ENCODE measurements at regions not wholly inside any gene's neighbourhood (a gene's known extent, or its start where the extent isn't known, plus 50 kb on each side); places are given as distances from the start of the nearest gene placed in this dataset.

DNA sequence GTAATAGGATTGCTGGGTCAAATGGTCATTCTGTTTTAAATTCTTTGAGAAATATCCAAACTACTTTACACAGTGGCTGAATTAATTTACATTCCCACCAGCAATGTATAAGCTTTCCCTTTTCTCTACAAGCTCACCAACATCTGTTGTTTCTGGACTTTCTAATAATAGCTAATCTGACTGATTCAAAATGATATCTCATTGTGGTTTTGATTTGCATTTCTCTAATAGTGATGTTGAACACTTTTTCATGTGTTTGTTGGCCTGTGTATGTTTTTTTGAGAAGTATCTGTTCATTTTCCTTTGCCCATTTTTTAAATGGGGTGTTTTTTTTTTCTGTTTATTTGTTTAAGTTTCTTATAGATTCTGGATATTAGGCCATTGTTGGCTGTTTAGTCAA lies 659.0 kb upstream of the GNPDA2 start:
- Histone ChIP-seq H3K27me3 (ENCODE audit: control insufficient read depth in 4 of 4, insufficient read depth in 4 of 4, low read length in 3 of 4) (no peaks in the 10 kb centered on the region), H3K9me3 (ENCODE audit: control insufficient read depth in 4 of 4, low read length in 3 of 4) (no peaks in the 10 kb centered on the region), H3K4me3 (ENCODE audit: low read depth in 1 of 3, low read length in 3 of 3) (no peak overlapping the region), H3K4me1 (ENCODE audit: control insufficient read depth in 4 of 4, insufficient read depth in 4 of 4, low read length in 3 of 4) (no peaks in the 10 kb centered on the region), H3K36me3 (ENCODE audit: control insufficient read depth in 4 of 4, insufficient read depth in 3 of 4, low read depth in 1 of 4, low read length in 3 of 4) (no peaks in the 10 kb centered on the region), H3K9ac (ENCODE audit: low read depth in 1 of 2, low read length in 2 of 2) (no peak overlapping the region), H3K27ac (ENCODE audit: low read depth in 1 of 2, low read length in 2 of 2) (no peak overlapping the region)
- no peak for DNase-seq (ENCODE audit: low spot score)
- TF ChIP-seq, protein P1, sequence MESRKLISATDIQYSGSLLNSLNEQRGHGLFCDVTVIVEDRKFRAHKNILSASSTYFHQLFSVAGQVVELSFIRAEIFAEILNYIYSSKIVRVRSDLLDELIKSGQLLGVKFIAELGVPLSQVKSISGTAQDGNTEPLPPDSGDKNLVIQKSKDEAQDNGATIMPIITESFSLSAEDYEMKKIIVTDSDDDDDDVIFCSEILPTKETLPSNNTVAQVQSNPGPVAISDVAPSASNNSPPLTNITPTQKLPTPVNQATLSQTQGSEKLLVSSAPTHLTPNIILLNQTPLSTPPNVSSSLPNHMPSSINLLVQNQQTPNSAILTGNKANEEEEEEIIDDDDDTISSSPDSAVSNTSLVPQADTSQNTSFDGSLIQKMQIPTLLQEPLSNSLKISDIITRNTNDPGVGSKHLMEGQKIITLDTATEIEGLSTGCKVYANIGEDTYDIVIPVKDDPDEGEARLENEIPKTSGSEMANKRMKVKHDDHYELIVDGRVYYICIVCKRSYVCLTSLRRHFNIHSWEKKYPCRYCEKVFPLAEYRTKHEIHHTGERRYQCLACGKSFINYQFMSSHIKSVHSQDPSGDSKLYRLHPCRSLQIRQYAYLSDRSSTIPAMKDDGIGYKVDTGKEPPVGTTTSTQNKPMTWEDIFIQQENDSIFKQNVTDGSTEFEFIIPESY (IDR thresholded peaks at IDR 0.05): no peak
- TF ChIP-seq GABPA (IDR thresholded peaks at IDR 0.05 in 1 of 2, conservative IDR thresholded peaks at IDR 0.05 in 1 of 2) (no peak), RAD21 (IDR thresholded peaks at IDR 0.05) (no peak), HNF4G (IDR thresholded peaks at IDR 0.05) (no peak)
- TF ChIP-seq, protein P2, sequence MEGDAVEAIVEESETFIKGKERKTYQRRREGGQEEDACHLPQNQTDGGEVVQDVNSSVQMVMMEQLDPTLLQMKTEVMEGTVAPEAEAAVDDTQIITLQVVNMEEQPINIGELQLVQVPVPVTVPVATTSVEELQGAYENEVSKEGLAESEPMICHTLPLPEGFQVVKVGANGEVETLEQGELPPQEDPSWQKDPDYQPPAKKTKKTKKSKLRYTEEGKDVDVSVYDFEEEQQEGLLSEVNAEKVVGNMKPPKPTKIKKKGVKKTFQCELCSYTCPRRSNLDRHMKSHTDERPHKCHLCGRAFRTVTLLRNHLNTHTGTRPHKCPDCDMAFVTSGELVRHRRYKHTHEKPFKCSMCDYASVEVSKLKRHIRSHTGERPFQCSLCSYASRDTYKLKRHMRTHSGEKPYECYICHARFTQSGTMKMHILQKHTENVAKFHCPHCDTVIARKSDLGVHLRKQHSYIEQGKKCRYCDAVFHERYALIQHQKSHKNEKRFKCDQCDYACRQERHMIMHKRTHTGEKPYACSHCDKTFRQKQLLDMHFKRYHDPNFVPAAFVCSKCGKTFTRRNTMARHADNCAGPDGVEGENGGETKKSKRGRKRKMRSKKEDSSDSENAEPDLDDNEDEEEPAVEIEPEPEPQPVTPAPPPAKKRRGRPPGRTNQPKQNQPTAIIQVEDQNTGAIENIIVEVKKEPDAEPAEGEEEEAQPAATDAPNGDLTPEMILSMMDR (IDR thresholded peaks at IDR 0.05; ENCODE audit: low read depth, low read length, missing input control): no peak

DNA sequence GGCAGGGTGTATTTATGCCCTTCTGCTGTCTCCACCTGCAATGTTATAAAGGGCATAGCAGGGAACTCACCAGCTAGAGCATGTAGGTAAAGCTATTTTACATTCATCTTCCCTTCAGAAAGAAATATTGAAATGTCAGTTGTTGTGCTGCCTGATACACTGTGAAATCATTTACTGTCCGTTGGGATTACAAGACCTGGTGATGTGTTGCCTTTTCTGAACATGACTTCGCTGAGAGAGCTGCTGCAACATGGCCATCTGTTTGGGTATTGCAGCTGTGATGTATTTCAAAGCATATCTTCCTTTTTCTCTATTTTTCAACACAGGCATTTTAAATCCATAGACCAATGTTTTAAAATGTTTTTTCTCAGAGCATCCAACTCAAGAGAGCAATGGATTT lies 644.1 kb upstream of the GNPDA2 start:
- no peaks in the 10 kb centered on the region for H3K27me3 ChIP-seq (ENCODE audit: control insufficient read depth in 4 of 4, insufficient read depth in 4 of 4, low read length in 3 of 4)
- TF ChIP-seq EGR1 (IDR thresholded peaks at IDR 0.05; ENCODE audit: low read depth in 2 of 2) (no peak), YY1 (IDR thresholded peaks at IDR 0.05) (no peak)
- DNase-seq (ENCODE audit: low spot score): no peak
- no peak overlapping the region for H3K9ac ChIP-seq (ENCODE audit: low read depth in 1 of 2, low read length in 2 of 2)
- 53% methylated on average over 2 of the region's 2 CpGs for WGBS
- H3K4me1 ChIP-seq (ENCODE audit: control insufficient read depth in 4 of 4, insufficient read depth in 4 of 4, low read length in 3 of 4): no peaks in the 10 kb centered on the region
- H3K27ac ChIP-seq (ENCODE audit: low read depth in 1 of 2, low read length in 2 of 2): no peak overlapping the region
- H3K4me3 ChIP-seq (ENCODE audit: low read depth in 1 of 3, low read length in 3 of 3): no peak overlapping the region
- no peaks in the 10 kb centered on the region for H3K9me3 ChIP-seq (ENCODE audit: control insufficient read depth in 4 of 4, low read length in 3 of 4)
- no peaks in the 10 kb centered on the region for H3K36me3 ChIP-seq (ENCODE audit: control insufficient read depth in 4 of 4, insufficient read depth in 3 of 4, low read depth in 1 of 4, low read length in 3 of 4)

DNA sequence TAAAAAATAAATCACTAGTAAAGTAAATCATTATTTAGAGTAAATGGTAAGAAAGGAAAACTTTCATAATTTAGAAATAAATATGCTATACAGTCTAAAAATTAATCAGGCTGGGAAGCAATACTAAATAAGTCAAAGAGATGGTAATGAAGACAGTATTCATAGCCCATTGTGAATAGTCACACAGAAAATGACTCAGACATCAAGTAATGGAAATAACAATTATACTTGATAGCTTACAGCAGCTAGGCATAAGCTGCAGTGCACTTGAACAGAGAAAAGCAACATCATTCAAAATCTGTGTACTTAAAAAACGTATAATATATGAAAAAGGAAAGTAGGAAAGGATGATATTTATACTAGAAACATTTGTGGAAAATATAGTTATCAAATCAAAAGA lies 642.5 kb upstream of the GNPDA2 start:
- H3K36me3 ChIP-seq (ENCODE audit: control insufficient read depth in 4 of 4, insufficient read depth in 3 of 4, low read depth in 1 of 4, low read length in 3 of 4): no peaks in the 10 kb centered on the region
- no peaks in the 10 kb centered on the region for H3K9me3 ChIP-seq (ENCODE audit: control insufficient read depth in 4 of 4, low read length in 3 of 4)
- no peak overlapping the region for H3K27ac ChIP-seq (ENCODE audit: low read depth in 1 of 2, low read length in 2 of 2)
- H3K27me3 ChIP-seq (ENCODE audit: control insufficient read depth in 4 of 4, insufficient read depth in 4 of 4, low read length in 3 of 4): no peaks in the 10 kb centered on the region
- no peak overlapping the region for H3K9ac ChIP-seq (ENCODE audit: low read depth in 1 of 2, low read length in 2 of 2)
- H3K4me3 ChIP-seq (ENCODE audit: low read depth in 1 of 3, low read length in 3 of 3): no peak overlapping the region
- H3K4me1 ChIP-seq (ENCODE audit: control insufficient read depth in 4 of 4, insufficient read depth in 4 of 4, low read length in 3 of 4): no peaks in the 10 kb centered on the region
- 10% methylated on average over 1 of the region's 1 CpG for WGBS
- DNase-seq (ENCODE audit: low spot score): no peak
- TF ChIP-seq, protein P3, sequence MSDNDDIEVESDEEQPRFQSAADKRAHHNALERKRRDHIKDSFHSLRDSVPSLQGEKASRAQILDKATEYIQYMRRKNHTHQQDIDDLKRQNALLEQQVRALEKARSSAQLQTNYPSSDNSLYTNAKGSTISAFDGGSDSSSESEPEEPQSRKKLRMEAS (IDR thresholded peaks at IDR 0.05): no peak

DNA sequence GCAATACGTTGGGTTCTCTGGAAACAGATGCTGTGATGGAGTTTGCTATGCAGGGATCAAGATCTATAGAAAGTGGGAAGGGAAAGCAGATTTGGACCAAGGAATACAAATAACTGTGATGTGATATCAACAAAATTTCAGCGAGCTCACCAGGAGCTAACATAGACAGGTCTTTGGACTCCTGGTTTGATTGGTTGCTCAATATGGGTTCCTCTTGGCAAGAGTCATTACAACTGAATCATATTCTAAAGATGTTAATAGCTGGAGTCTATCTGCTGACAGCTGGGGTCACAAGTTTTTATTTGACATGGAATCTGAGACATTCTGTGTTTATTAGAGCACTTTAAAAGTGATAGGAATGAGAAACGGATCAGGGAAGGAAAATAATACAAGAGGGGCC lies 637.6 kb upstream of the GNPDA2 start:
- Histone ChIP-seq H3K9ac (ENCODE audit: low read depth in 1 of 2, low read length in 2 of 2) (no peak overlapping the region), H3K27me3 (ENCODE audit: control insufficient read depth in 4 of 4, insufficient read depth in 4 of 4, low read length in 3 of 4) (no peaks in the 10 kb centered on the region), H3K4me3 (ENCODE audit: low read depth in 1 of 3, low read length in 3 of 3) (no peak overlapping the region), H3K4me1 (ENCODE audit: control insufficient read depth in 4 of 4, insufficient read depth in 4 of 4, low read length in 3 of 4) (no peaks in the 10 kb centered on the region), H3K36me3 (ENCODE audit: control insufficient read depth in 4 of 4, insufficient read depth in 3 of 4, low read depth in 1 of 4, low read length in 3 of 4) (no peaks in the 10 kb centered on the region), H3K9me3 (ENCODE audit: control insufficient read depth in 4 of 4, low read length in 3 of 4) (peaks cover 0 to 2% (median 0%) of the 10 kb centered on the region in 4 donors), H3K27ac (ENCODE audit: low read depth in 1 of 2, low read length in 2 of 2) (no peak overlapping the region)
- DNase-seq (ENCODE audit: low spot score): no peak
- 64% methylated on average over 3 of the region's 3 CpGs for WGBS
- TF ChIP-seq RXRA (IDR thresholded peaks at IDR 0.05): no peak
- TF ChIP-seq, protein P1 (IDR thresholded peaks at IDR 0.05): no peak
- no peak for TF ChIP-seq FOXA2 (IDR thresholded peaks at IDR 0.05)
- no peak for TF ChIP-seq NR2F2 (IDR thresholded peaks at IDR 0.05)
- TF ChIP-seq, protein P4, sequence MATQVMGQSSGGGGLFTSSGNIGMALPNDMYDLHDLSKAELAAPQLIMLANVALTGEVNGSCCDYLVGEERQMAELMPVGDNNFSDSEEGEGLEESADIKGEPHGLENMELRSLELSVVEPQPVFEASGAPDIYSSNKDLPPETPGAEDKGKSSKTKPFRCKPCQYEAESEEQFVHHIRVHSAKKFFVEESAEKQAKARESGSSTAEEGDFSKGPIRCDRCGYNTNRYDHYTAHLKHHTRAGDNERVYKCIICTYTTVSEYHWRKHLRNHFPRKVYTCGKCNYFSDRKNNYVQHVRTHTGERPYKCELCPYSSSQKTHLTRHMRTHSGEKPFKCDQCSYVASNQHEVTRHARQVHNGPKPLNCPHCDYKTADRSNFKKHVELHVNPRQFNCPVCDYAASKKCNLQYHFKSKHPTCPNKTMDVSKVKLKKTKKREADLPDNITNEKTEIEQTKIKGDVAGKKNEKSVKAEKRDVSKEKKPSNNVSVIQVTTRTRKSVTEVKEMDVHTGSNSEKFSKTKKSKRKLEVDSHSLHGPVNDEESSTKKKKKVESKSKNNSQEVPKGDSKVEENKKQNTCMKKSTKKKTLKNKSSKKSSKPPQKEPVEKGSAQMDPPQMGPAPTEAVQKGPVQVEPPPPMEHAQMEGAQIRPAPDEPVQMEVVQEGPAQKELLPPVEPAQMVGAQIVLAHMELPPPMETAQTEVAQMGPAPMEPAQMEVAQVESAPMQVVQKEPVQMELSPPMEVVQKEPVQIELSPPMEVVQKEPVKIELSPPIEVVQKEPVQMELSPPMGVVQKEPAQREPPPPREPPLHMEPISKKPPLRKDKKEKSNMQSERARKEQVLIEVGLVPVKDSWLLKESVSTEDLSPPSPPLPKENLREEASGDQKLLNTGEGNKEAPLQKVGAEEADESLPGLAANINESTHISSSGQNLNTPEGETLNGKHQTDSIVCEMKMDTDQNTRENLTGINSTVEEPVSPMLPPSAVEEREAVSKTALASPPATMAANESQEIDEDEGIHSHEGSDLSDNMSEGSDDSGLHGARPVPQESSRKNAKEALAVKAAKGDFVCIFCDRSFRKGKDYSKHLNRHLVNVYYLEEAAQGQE (IDR thresholded peaks at IDR 0.05): no peak
- no peak for TF ChIP-seq JUND (IDR thresholded peaks at IDR 0.05)
- no peak for TF ChIP-seq SP1 (IDR thresholded peaks at IDR 0.05)
- no peak for TF ChIP-seq GABPA (IDR thresholded peaks at IDR 0.05 in 1 of 2, conservative IDR thresholded peaks at IDR 0.05 in 1 of 2)
- TF ChIP-seq HNF4A (conservative IDR thresholded peaks at IDR 0.05): no peak
- TF ChIP-seq TAF1 (conservative IDR thresholded peaks at IDR 0.05): no peak

Data from liver (tissue), 8 donors.